ENCODE measurements at regions not wholly inside any gene's neighbourhood (a gene's known extent, or its start where the extent isn't known, plus 50 kb on each side); places are given as distances from the start of the nearest gene placed in this dataset.

- H3K9me3 Mint-ChIP-seq = peaks cover 12% of the 10 kb centered on the region
- H3K27me3 Mint-ChIP-seq = no peaks in the 10 kb centered on the region
- DNase-seq = no peak
- H3K4me1 Mint-ChIP-seq = no peaks in the 10 kb centered on the region
- intact Hi-C loops (cut with micrococcal nuclease) = no loop called here
- ChIA-PET POLR2A (no interaction called here), CTCF (interaction anchor here (0.6 kb wide), 1 partner anchor 361 kb away, joined by 3 read pairs; no protein-coding TSS in a partner anchor)
- ATAC-seq (ENCODE audit: low read depth) = no peak
- H3K27ac Mint-ChIP-seq = no peak overlapping the region
- no peaks in the 10 kb centered on the region for H3K36me3 Mint-ChIP-seq (ENCODE audit: low read depth)
- no peak overlapping the region for H3K4me3 Mint-ChIP-seq
- TF ChIP-seq CTCF (IDR thresholded peaks at IDR 0.05) = no peak
Measured at GRCh38 chr14:99050309-99050708, 221.7 kb downstream of the BCL11B start.

GRCh38 chr14:99052467-99052866, 219.5 kb downstream of the BCL11B start:
- intact Hi-C loops (cut with micrococcal nuclease) = no loop called here
- no peaks in the 10 kb centered on the region for H3K27me3 Mint-ChIP-seq
- TF ChIP-seq CTCF (IDR thresholded peaks at IDR 0.05) = no peak
- H3K4me3 Mint-ChIP-seq = no peak overlapping the region
- POLR2A ChIA-PET = no interaction called here
- H3K4me1 Mint-ChIP-seq = no peaks in the 10 kb centered on the region
- no peak overlapping the region for H3K27ac Mint-ChIP-seq
- ATAC-seq (ENCODE audit: low read depth) = no peak
- no peaks in the 10 kb centered on the region for H3K36me3 Mint-ChIP-seq (ENCODE audit: low read depth)
- DNase-seq = no peak
- H3K9me3 Mint-ChIP-seq = peaks cover 12% of the 10 kb centered on the region
- CTCF ChIA-PET = no interaction called here

GRCh38 chr14:99055019-99055418, 217.0 kb downstream of the BCL11B start:
- H3K9me3 Mint-ChIP-seq = peaks cover 9% of the 10 kb centered on the region
- no peak overlapping the region for H3K27ac Mint-ChIP-seq
- H3K4me1 Mint-ChIP-seq = no peaks in the 10 kb centered on the region
- H3K36me3 Mint-ChIP-seq (ENCODE audit: low read depth) = no peaks in the 10 kb centered on the region
- no peak overlapping the region for H3K4me3 Mint-ChIP-seq
- ChIA-PET POLR2A (no interaction called here), CTCF (no interaction called here)
- ATAC-seq (ENCODE audit: low read depth) (no peak), DNase-seq (no peak)
- TF ChIP-seq CTCF (IDR thresholded peaks at IDR 0.05) = no peak
- H3K27me3 Mint-ChIP-seq = no peaks in the 10 kb centered on the region
- intact Hi-C loops (cut with micrococcal nuclease) = no loop called here

GRCh38 chr14:99055816-99056215, 216.2 kb downstream of the BCL11B start:
- TF ChIP-seq CTCF (IDR thresholded peaks at IDR 0.05) = no peak
- Mint-ChIP-seq H3K36me3 (ENCODE audit: low read depth) (no peaks in the 10 kb centered on the region), H3K4me3 (no peak overlapping the region), H3K27me3 (no peaks in the 10 kb centered on the region), H3K27ac (no peak overlapping the region), H3K9me3 (peaks cover 7% of the 10 kb centered on the region), H3K4me1 (no peaks in the 10 kb centered on the region)
- CTCF ChIA-PET = no interaction called here
- DNase-seq (no peak), ATAC-seq (ENCODE audit: low read depth) (no peak)
- POLR2A ChIA-PET = no interaction called here
- intact Hi-C loops (cut with micrococcal nuclease) = no loop called here

- H3K4me3 Mint-ChIP-seq = no peak overlapping the region
- DNase-seq = no peak
- intact Hi-C loops (cut with micrococcal nuclease) = no loop called here
- H3K36me3 Mint-ChIP-seq (ENCODE audit: low read depth) = no peaks in the 10 kb centered on the region
- peaks cover under 1% of the 10 kb centered on the region for H3K9me3 Mint-ChIP-seq
- no peak for ATAC-seq (ENCODE audit: low read depth)
- POLR2A ChIA-PET = no interaction called here
- H3K4me1 Mint-ChIP-seq = no peaks in the 10 kb centered on the region
- no peak overlapping the region for H3K27ac Mint-ChIP-seq
- TF ChIP-seq CTCF (IDR thresholded peaks at IDR 0.05) = no peak
- CTCF ChIA-PET = no interaction called here
- no peaks in the 10 kb centered on the region for H3K27me3 Mint-ChIP-seq
Measured at GRCh38 chr14:99057576-99058083, 214.4 kb downstream of the BCL11B start.

Measured in activated B cell treated with CpG ODN at 0.5 μM for 24 hours (primary cell).